ENCODE measurements at regions not wholly inside any gene's neighbourhood (a gene's known extent, or its start where the extent isn't known, plus 50 kb on each side); places are given as distances from the start of the nearest gene placed in this dataset.
"Not testable (repeated sequence)": the region's sequence is repeated elsewhere in the genome, so short reads cannot be mapped to it uniquely, and the experiment has no call there.

DNA sequence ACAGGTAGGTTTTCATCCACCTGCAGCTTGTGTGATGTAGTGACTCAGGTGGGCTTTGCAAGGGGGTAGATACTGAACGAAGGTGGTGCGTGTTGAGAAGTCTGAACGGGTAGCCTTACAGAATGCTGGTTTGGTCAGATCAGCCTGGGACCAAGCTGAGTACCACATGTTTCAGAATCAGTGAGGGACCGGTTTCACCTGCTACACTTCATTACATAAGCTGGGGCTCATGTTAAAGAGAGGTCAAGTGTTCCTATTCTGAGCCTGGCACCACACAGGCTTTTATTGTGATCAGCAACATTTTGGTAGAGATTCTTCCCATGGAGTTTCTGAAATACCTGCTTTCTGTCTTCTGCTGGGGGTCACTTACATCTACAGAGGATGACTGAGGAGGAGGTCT, 207.4 kb upstream of the EEF2KMT start:
- H3K36me3 Mint-ChIP-seq (ENCODE audit: unreplicated experiment) = peaks cover 4% of the 10 kb centered on the region
- no peak for DNase-seq
- no peaks in the 10 kb centered on the region for H3K9me3 Mint-ChIP-seq (ENCODE audit: unreplicated experiment)
- TF ChIP-seq CTCF (IDR thresholded peaks at IDR 0.05; ENCODE audit: partially characterized antibody, unreplicated experiment) = no peak
- H3K4me3 Mint-ChIP-seq (ENCODE audit: unreplicated experiment) = no peak overlapping the region
- no peaks in the 10 kb centered on the region for H3K4me1 Mint-ChIP-seq (ENCODE audit: low read depth, unreplicated experiment)
- no peak overlapping the region for H3K27ac Mint-ChIP-seq (ENCODE audit: unreplicated experiment)
- no peaks in the 10 kb centered on the region for H3K27me3 Mint-ChIP-seq (ENCODE audit: unreplicated experiment)

GRCh38 chr16:5302372-5303114, 204.9 kb upstream of the EEF2KMT start:
- Mint-ChIP-seq H3K4me3 (ENCODE audit: unreplicated experiment) (no peak overlapping the region), H3K27ac (ENCODE audit: unreplicated experiment) (no peak overlapping the region), H3K4me1 (ENCODE audit: low read depth, unreplicated experiment) (no peaks in the 10 kb centered on the region), H3K36me3 (ENCODE audit: unreplicated experiment) (peaks cover 4% of the 10 kb centered on the region), H3K27me3 (ENCODE audit: unreplicated experiment) (no peaks in the 10 kb centered on the region), H3K9me3 (ENCODE audit: unreplicated experiment) (no peaks in the 10 kb centered on the region)
- no peak for TF ChIP-seq CTCF (IDR thresholded peaks at IDR 0.05; ENCODE audit: partially characterized antibody, unreplicated experiment)
- DNase-seq = no peak

DNA sequence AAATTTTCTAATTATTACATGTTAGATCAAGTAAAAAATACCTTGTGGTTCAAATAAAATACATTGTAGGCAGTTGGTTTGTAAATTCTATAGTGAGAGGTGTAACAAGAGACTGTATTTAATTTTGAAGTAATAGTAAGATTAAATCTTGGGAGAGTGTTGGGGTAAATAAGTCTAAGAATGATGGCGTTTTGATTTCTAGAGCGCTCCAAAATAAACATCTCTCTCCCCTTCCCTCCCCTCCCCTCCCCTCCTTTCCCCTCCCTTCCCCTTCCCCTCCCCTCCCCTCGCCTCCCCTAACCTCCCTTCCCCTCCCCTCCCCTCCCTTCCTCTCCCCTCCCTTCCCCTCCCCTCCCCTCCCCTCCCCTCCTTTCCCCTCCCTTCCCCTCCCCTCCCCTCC, 200.6 kb upstream of the EEF2KMT start:
- no peak for TF ChIP-seq CTCF (IDR thresholded peaks at IDR 0.05; ENCODE audit: partially characterized antibody, unreplicated experiment)
- H3K27me3 Mint-ChIP-seq (ENCODE audit: unreplicated experiment) = no peaks in the 10 kb centered on the region
- no peak overlapping the region for H3K4me3 Mint-ChIP-seq (ENCODE audit: unreplicated experiment)
- no peaks in the 10 kb centered on the region for H3K4me1 Mint-ChIP-seq (ENCODE audit: low read depth, unreplicated experiment)
- peaks cover 4% of the 10 kb centered on the region for H3K36me3 Mint-ChIP-seq (ENCODE audit: unreplicated experiment)
- no peak for DNase-seq
- H3K27ac Mint-ChIP-seq (ENCODE audit: unreplicated experiment) = no peak overlapping the region
- H3K9me3 Mint-ChIP-seq (ENCODE audit: unreplicated experiment) = no peaks in the 10 kb centered on the region

DNA sequence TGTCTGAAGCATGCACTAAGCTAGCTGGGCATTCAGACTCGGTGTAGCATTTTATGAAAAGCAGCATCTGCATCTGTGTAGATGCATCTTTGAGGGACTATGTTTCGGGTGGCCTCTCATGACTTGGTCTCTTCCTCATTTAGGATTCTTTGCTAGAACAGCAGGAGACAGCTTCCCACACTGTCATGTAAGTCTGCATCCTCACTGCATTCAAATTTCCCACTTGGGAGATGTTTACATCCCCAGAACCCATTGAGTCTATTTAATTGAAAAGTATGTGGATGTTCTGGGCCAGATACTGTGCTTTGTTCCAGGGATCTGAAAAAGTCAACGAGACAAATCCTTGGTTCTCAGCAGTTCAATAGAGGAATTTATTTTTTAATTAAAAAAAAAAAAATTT, 198.6 kb upstream of the EEF2KMT start:
- Mint-ChIP-seq H3K36me3 (ENCODE audit: unreplicated experiment) (peaks cover 4% of the 10 kb centered on the region), H3K27ac (ENCODE audit: unreplicated experiment) (no peak overlapping the region), H3K4me1 (ENCODE audit: low read depth, unreplicated experiment) (no peaks in the 10 kb centered on the region), H3K4me3 (ENCODE audit: unreplicated experiment) (no peak overlapping the region), H3K9me3 (ENCODE audit: unreplicated experiment) (no peaks in the 10 kb centered on the region), H3K27me3 (ENCODE audit: unreplicated experiment) (no peaks in the 10 kb centered on the region)
- no peak for DNase-seq
- TF ChIP-seq CTCF (IDR thresholded peaks at IDR 0.05; ENCODE audit: partially characterized antibody, unreplicated experiment) = no peak

- H3K4me3 Mint-ChIP-seq (ENCODE audit: unreplicated experiment); DNase-seq; H3K27ac Mint-ChIP-seq (ENCODE audit: unreplicated experiment); H3K4me1 Mint-ChIP-seq (ENCODE audit: low read depth, unreplicated experiment); H3K36me3 Mint-ChIP-seq (ENCODE audit: unreplicated experiment); H3K27me3 Mint-ChIP-seq (ENCODE audit: unreplicated experiment); H3K9me3 Mint-ChIP-seq (ENCODE audit: unreplicated experiment): not testable (repeated sequence)
Measured at GRCh38 chr16:5295304-5295703, 197.7 kb upstream of the EEF2KMT start.

DNA sequence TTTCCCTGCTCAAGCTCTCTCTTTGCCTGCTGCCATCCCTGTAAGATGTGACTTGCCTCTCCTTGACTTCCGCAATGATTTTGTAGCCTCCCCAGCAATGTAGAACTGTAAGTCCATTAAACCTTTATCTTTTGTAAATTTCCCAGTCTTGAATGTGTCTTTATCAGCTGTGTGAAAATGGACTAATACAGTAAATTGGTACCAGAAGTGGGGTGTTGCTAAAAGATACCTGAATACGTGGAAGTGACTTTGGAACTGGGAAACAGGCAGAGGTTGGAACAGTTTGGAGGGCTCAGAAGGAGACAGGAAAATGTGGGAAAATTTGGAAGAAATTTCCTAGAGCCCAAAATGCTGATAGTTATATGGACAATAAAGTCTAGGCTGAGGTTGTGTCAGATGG, 184.6 kb upstream of the EEF2KMT start:
- Mint-ChIP-seq H3K9me3 (ENCODE audit: unreplicated experiment) (peaks cover 11% of the 10 kb centered on the region), H3K36me3 (ENCODE audit: unreplicated experiment) (peaks cover 13% of the 10 kb centered on the region)
- not testable (repeated sequence) for H3K27ac Mint-ChIP-seq (ENCODE audit: unreplicated experiment); H3K27me3 Mint-ChIP-seq (ENCODE audit: unreplicated experiment); DNase-seq; H3K4me1 Mint-ChIP-seq (ENCODE audit: low read depth, unreplicated experiment); H3K4me3 Mint-ChIP-seq (ENCODE audit: unreplicated experiment)

Measured in glutamatergic neuron (in vitro differentiated cells).